OCI-LY3 (cell line): ENCODE measurements at regions not wholly inside any gene's neighbourhood (a gene's known extent, or its start where the extent isn't known, plus 50 kb on each side); places are given as distances from the start of the nearest gene placed in this dataset.
"Not testable (repeated sequence)": the region's sequence is repeated elsewhere in the genome, so short reads cannot be mapped to it uniquely, and the experiment has no call there.

ENCODE experiments used
- H2AFZ ChIP-seq: fragments of 200-600, 300-600 bp; shearing (Covaris generic); 2 replicates; pipeline ENCODE4 v1.6.0; 2014; ENCODE audit warnings: antibody characterized with exemption, low read depth, low read length
- H3K27ac ChIP-seq: fragments of 200-600, 300-600 bp; sonication (generic); 2 replicates; pipeline ENCODE4 v1.5.1; 2014; ENCODE audit warnings: mild to moderate bottlenecking, low read length, moderate library complexity, mixed read lengths
- H3K27me3 ChIP-seq: fragments of 200-600, 300-600 bp; sonication (generic); 2 replicates; pipeline ENCODE4 v1.6.1; 2014; ENCODE audit warnings: low read depth, low read length, mixed read lengths
- H3K36me3 ChIP-seq: fragments of 200-600, 300-600 bp; sonication (generic); replicated peaks from 2 replicates; pipeline ENCODE3; 2014; ENCODE audit warnings: low read depth, low read length, mixed read lengths
- H3K4me1 ChIP-seq: fragments of 300-600, 200-600 bp; sonication (generic); 2 replicates; pipeline ENCODE4 v1.6.1; 2014; ENCODE audit warnings: low read length, mixed read lengths
- H3K4me2 ChIP-seq: fragments of 200-600, 300-600 bp; sonication (generic); 2 replicates; pipeline ENCODE4 v1.6.1; 2014; ENCODE audit warnings: low read length, mixed read lengths
- H3K4me3 ChIP-seq: fragments of 300-600, 200-600 bp; sonication (generic); 2 replicates; pipeline ENCODE4 v1.5.1; 2014; ENCODE audit warnings: antibody characterized with exemption, mild to moderate bottlenecking, low read length, moderate library complexity
- H3K79me2 ChIP-seq: fragments of 300-600, 200-600 bp; shearing (Covaris generic); 2 replicates; pipeline ENCODE4 v1.6.1; 2014; ENCODE audit warnings: mild to moderate bottlenecking, low read length, mixed read lengths
- H3K9ac ChIP-seq: fragments of 300-600, 200-600 bp; shearing (Covaris generic); 2 replicates; pipeline ENCODE4 v1.6.0; 2014; ENCODE audit warnings: mild to moderate bottlenecking, low read length, moderate library complexity
- H3K9me3 ChIP-seq: fragments of 200-600, 300-600 bp; shearing (Covaris generic); 2 replicates; pipeline ENCODE4 v1.6.1; 2014; ENCODE audit warnings: low read length, mixed read lengths; ENCODE audit not compliant: insufficient read depth
- H4K20me1 ChIP-seq: fragments of 200-600, 300-600 bp; sonication (generic); 2 replicates; pipeline ENCODE4 v1.6.1; 2016; ENCODE audit warnings: low read length, mixed read lengths; ENCODE audit not compliant: insufficient read depth

DNA sequence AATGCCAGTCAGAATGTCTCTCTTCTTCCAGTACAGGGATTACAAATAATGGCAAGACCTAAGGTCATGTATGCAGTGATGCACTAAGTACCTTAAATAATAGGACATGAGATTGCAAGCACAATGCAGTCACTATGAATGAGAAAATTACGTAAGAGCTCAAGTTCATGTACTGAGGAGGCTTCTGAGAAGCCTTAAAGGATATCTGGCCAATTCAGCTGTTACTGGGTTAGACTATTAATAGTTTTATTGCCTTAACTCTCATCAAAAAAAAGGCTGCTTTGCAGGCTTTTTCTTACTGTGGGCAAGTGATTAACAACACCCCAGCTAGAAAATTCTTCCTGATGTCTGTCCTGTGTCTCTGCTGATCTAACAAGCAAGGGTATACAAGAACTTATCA lies 1681.9 kb downstream of the SPATA31A7 start:
- not testable (repeated sequence) for H3K9ac ChIP-seq, H3K4me2 ChIP-seq, H3K4me1 ChIP-seq, H3K9me3 ChIP-seq, H3K79me2 ChIP-seq, H3K36me3 ChIP-seq, H3K27ac ChIP-seq, H3K27me3 ChIP-seq, H3K4me3 ChIP-seq, H2AFZ ChIP-seq, H4K20me1 ChIP-seq

GRCh38 chr9:62874213-62874612 lies 1684.4 kb downstream of the SPATA31A7 start:
- H3K4me3 ChIP-seq, H3K9ac ChIP-seq, H3K4me2 ChIP-seq, H3K36me3 ChIP-seq, H3K79me2 ChIP-seq, H3K9me3 ChIP-seq, H4K20me1 ChIP-seq, H2AFZ ChIP-seq, H3K27ac ChIP-seq, H3K27me3 ChIP-seq, H3K4me1 ChIP-seq: not testable (repeated sequence)

- not testable (repeated sequence) for H2AFZ ChIP-seq, H3K4me3 ChIP-seq, H3K27me3 ChIP-seq, H3K4me2 ChIP-seq, H3K27ac ChIP-seq, H4K20me1 ChIP-seq, H3K9ac ChIP-seq, H3K79me2 ChIP-seq, H3K9me3 ChIP-seq, H3K36me3 ChIP-seq, H3K4me1 ChIP-seq
Observed at GRCh38 chr9:62874745-62875599, 1685.1 kb downstream of the SPATA31A7 start.

DNA sequence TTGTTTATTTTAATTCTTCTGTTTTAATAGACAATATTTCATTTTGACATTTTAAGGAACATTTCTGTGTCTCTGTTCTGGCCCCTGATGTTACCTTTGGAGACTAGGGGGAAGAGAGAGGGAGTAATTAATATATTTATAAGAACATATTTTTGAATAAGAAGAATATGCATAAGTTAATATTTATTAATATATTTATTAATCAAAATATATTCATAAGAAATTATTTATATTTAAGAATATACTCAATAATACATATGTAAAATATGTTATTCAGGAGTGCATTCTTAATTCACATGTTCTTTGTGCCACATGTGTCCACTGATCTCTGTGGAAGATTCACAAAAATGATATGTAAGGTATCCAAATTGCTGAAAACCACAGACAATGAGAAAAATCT lies 1687.7 kb downstream of the SPATA31A7 start:
- H3K79me2 ChIP-seq, H3K9me3 ChIP-seq, H2AFZ ChIP-seq, H3K36me3 ChIP-seq, H3K4me3 ChIP-seq, H3K4me2 ChIP-seq, H3K27me3 ChIP-seq, H3K9ac ChIP-seq, H3K27ac ChIP-seq, H4K20me1 ChIP-seq: not testable (repeated sequence)
- H3K4me1 ChIP-seq: peaks cover 17% of the 10 kb centered on the region

GRCh38 chr9:62877987-62878386 lies 1688.2 kb downstream of the SPATA31A7 start:
- H3K79me2 ChIP-seq, H4K20me1 ChIP-seq, H3K4me2 ChIP-seq, H3K9me3 ChIP-seq, H2AFZ ChIP-seq, H3K27me3 ChIP-seq, H3K4me3 ChIP-seq, H3K9ac ChIP-seq, H3K36me3 ChIP-seq, H3K27ac ChIP-seq: not testable (repeated sequence)
- peaks cover 21% of the 10 kb centered on the region for H3K4me1 ChIP-seq

- not testable (repeated sequence) for H4K20me1 ChIP-seq, H3K36me3 ChIP-seq, H3K27me3 ChIP-seq, H3K27ac ChIP-seq, H2AFZ ChIP-seq, H3K4me2 ChIP-seq, H3K79me2 ChIP-seq, H3K9me3 ChIP-seq, H3K9ac ChIP-seq, H3K4me3 ChIP-seq
- H3K4me1 ChIP-seq: peaks cover 22% of the 10 kb centered on the region
Observed at GRCh38 chr9:62880453-62880852, 1690.6 kb downstream of the SPATA31A7 start.

GRCh38 chr9:62880971-62881370 lies 1691.1 kb downstream of the SPATA31A7 start:
- H2AFZ ChIP-seq, H3K9ac ChIP-seq, H3K4me3 ChIP-seq, H3K4me2 ChIP-seq, H4K20me1 ChIP-seq, H3K27me3 ChIP-seq, H3K36me3 ChIP-seq, H3K27ac ChIP-seq, H3K79me2 ChIP-seq, H3K9me3 ChIP-seq: not testable (repeated sequence)
- peaks cover 22% of the 10 kb centered on the region for H3K4me1 ChIP-seq

- not testable (repeated sequence) for H3K27me3 ChIP-seq, H3K27ac ChIP-seq, H3K36me3 ChIP-seq, H4K20me1 ChIP-seq, H3K79me2 ChIP-seq, H3K9me3 ChIP-seq, H3K9ac ChIP-seq, H2AFZ ChIP-seq
- H3K4me1 ChIP-seq: peaks cover 22% of the 10 kb centered on the region
- peak overlapping the region; percentile 20; the same call in 1 of the 2 replicates for H3K4me3 ChIP-seq
- H3K4me2 ChIP-seq: peak overlapping the region; percentile 59
Observed at GRCh38 chr9:62881811-62882210, 1692.0 kb downstream of the SPATA31A7 start.

GRCh38 chr9:62882717-62883116 lies 1692.9 kb downstream of the SPATA31A7 start:
- not testable (repeated sequence) for H3K27me3 ChIP-seq, H3K36me3 ChIP-seq, H3K9ac ChIP-seq, H3K9me3 ChIP-seq, H4K20me1 ChIP-seq, H2AFZ ChIP-seq, H3K79me2 ChIP-seq
- Histone ChIP-seq H3K4me2 (peak overlapping the region; percentile 59), H3K4me3 (peak overlapping the region; percentile 34; the same call in 1 of the 2 replicates), H3K27ac (peak overlapping the region; percentile 50), H3K4me1 (peaks cover 22% of the 10 kb centered on the region)

GRCh38 chr9:62896692-62897091 lies 1706.9 kb downstream of the SPATA31A7 start:
- H3K4me1 ChIP-seq, H3K27ac ChIP-seq, H3K27me3 ChIP-seq, H3K9me3 ChIP-seq, H2AFZ ChIP-seq, H3K9ac ChIP-seq, H3K79me2 ChIP-seq, H3K4me3 ChIP-seq, H3K36me3 ChIP-seq, H4K20me1 ChIP-seq, H3K4me2 ChIP-seq: not testable (repeated sequence)
